ENCODE measurements at regions not wholly inside any gene's neighbourhood (a gene's known extent, or its start where the extent isn't known, plus 50 kb on each side); places are given as distances from the start of the nearest gene placed in this dataset.

DNA sequence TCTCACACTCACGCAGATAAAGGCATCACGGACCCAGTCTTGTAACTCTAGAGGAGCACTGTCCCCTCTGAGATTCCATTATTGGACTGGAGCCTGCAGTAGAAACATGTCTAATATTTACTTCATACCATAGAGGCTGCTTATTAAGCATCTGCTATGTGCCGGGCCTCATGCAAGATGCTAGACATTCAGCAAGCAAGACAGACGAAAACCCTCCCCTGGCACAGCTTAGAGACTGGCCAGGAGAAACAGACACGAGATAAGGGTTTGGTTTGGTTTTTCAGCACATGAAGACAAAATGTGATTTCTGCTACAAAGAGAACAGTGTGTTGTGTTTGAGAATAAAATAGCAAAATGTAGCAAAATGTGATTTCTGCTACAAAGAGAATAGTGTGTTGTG is 719.2 kb downstream of the MED13L start:
- Mint-ChIP-seq H3K4me3 (no peak overlapping the region), H3K36me3 (no peaks in the 10 kb centered on the region), H3K27ac (no peak overlapping the region), H3K4me1 (no peaks in the 10 kb centered on the region), H3K9me3 (peaks cover 0 to 5% (median 1%) of the 10 kb centered on the region in 7 donors), H3K27me3 (ENCODE audit: low read depth in 3 of 3) (peaks cover 2 to 5% (median 2%) of the 10 kb centered on the region in 3 donors)
- no peak for DNase-seq
- Histone ChIP-seq H4K20me1 (ENCODE audit: insufficient read depth, low read length) (no peaks in the 10 kb centered on the region), H3K27ac (ENCODE audit: low read depth in 1 of 2, low read length in 2 of 2) (no peak overlapping the region), H3K4me2 (replicated peaks; ENCODE audit: extremely low read depth, low read length, poor library complexity, severe bottlenecking) (no peak overlapping the region), H3K36me3 (replicated peaks in 1 of 2; ENCODE audit: control insufficient read depth in 1 of 2, insufficient read depth in 2 of 2, low read length in 2 of 2) (no peaks in the 10 kb centered on the region), H3K4me3 (replicated peaks in 1 of 3; ENCODE audit: low read depth in 2 of 3, low read length in 3 of 3) (no peak overlapping the region), H3K9me3 (replicated peaks in 1 of 2; ENCODE audit: control insufficient read depth in 1 of 2, insufficient read depth in 1 of 2, low read length in 2 of 2) (no peaks in the 10 kb centered on the region), H2AFZ (ENCODE audit: insufficient read depth, low read depth, low read length, poor library complexity, severe bottlenecking) (no peak overlapping the region), H3K9ac (ENCODE audit: insufficient read depth, low read length, poor library complexity, severe bottlenecking) (no peak overlapping the region), H3K4me1 (ENCODE audit: control insufficient read depth in 1 of 2, insufficient read depth in 2 of 2, low read length in 2 of 2) (no peaks in the 10 kb centered on the region), H3K27me3 (ENCODE audit: control insufficient read depth in 2 of 2, insufficient read depth in 2 of 2, low read length in 2 of 2) (no peaks in the 10 kb centered on the region), H3K79me2 (ENCODE audit: insufficient read depth, low read length) (no peaks in the 10 kb centered on the region)
- TF ChIP-seq, protein P1, sequence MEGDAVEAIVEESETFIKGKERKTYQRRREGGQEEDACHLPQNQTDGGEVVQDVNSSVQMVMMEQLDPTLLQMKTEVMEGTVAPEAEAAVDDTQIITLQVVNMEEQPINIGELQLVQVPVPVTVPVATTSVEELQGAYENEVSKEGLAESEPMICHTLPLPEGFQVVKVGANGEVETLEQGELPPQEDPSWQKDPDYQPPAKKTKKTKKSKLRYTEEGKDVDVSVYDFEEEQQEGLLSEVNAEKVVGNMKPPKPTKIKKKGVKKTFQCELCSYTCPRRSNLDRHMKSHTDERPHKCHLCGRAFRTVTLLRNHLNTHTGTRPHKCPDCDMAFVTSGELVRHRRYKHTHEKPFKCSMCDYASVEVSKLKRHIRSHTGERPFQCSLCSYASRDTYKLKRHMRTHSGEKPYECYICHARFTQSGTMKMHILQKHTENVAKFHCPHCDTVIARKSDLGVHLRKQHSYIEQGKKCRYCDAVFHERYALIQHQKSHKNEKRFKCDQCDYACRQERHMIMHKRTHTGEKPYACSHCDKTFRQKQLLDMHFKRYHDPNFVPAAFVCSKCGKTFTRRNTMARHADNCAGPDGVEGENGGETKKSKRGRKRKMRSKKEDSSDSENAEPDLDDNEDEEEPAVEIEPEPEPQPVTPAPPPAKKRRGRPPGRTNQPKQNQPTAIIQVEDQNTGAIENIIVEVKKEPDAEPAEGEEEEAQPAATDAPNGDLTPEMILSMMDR (IDR thresholded peaks at IDR 0.05), result no peak
- intact Hi-C loops (cut with micrococcal nuclease), result no loop called here
- 60% methylated on average over 1 of the region's 5 CpGs for WGBS (ENCODE audit: insufficient coverage)

DNA sequence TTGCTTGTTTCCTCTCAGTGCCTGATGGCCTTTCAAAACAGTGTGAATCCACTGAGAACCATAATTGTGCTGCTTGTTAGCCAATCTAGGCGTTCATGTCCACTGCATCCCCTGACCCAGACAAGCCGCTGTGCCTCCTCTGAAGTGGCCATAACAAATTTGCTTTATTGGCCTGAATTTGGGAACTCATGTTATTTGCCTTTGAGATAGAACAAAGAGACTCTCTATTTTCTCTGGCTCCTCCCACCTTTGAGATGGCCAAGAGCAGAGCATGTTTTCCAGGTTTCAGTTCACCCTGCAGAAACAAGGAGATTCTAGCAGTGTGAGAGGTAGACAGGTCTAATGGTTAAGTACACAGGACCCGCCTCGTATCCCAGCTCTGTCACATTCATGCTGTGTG is 723.9 kb downstream of the MED13L start:
- no peaks in the 10 kb centered on the region for H3K36me3 ChIP-seq (replicated peaks in 1 of 2; ENCODE audit: control insufficient read depth in 1 of 2, insufficient read depth in 2 of 2, low read length in 2 of 2)
- intact Hi-C loops (cut with micrococcal nuclease), result no loop called here
- H3K9me3 ChIP-seq (replicated peaks in 1 of 2; ENCODE audit: control insufficient read depth in 1 of 2, insufficient read depth in 1 of 2, low read length in 2 of 2), result no peaks in the 10 kb centered on the region
- Mint-ChIP-seq H3K4me1 (no peaks in the 10 kb centered on the region), H3K27ac (no peak overlapping the region), H3K27me3 (ENCODE audit: low read depth in 3 of 3) (peaks cover 2 to 3% (median 2%) of the 10 kb centered on the region in 3 donors), H3K36me3 (no peaks in the 10 kb centered on the region), H3K4me3 (no peak overlapping the region), H3K9me3 (peaks cover 0 to 7% (median 1%) of the 10 kb centered on the region in 7 donors)
- no peak for DNase-seq
- no peaks in the 10 kb centered on the region for H3K4me1 ChIP-seq (ENCODE audit: control insufficient read depth in 1 of 2, insufficient read depth in 2 of 2, low read length in 2 of 2)
- WGBS (ENCODE audit: insufficient coverage), result 92% methylated on average over 2 of the region's 4 CpGs
- no peaks in the 10 kb centered on the region for H4K20me1 ChIP-seq (ENCODE audit: insufficient read depth, low read length)
- no peaks in the 10 kb centered on the region for H3K27me3 ChIP-seq (ENCODE audit: control insufficient read depth in 2 of 2, insufficient read depth in 2 of 2, low read length in 2 of 2)
- H3K27ac ChIP-seq (ENCODE audit: low read depth in 1 of 2, low read length in 2 of 2), result no peak overlapping the region
- no peak overlapping the region for H3K9ac ChIP-seq (ENCODE audit: insufficient read depth, low read length, poor library complexity, severe bottlenecking)
- TF ChIP-seq, protein P1 (IDR thresholded peaks at IDR 0.05), result no peak
- H3K79me2 ChIP-seq (ENCODE audit: insufficient read depth, low read length), result no peaks in the 10 kb centered on the region
- no peak overlapping the region for H3K4me3 ChIP-seq (replicated peaks in 1 of 3; ENCODE audit: low read depth in 2 of 3, low read length in 3 of 3)
- H2AFZ ChIP-seq (ENCODE audit: insufficient read depth, low read depth, low read length, poor library complexity, severe bottlenecking), result no peak overlapping the region
- H3K4me2 ChIP-seq (replicated peaks; ENCODE audit: extremely low read depth, low read length, poor library complexity, severe bottlenecking), result no peak overlapping the region
